ENCODE measurements at regions not wholly inside any gene's neighbourhood (a gene's known extent, or its start where the extent isn't known, plus 50 kb on each side); places are given as distances from the start of the nearest gene placed in this dataset.

GRCh38 chr6:101117393-101118135, 236.4 kb upstream of the ASCC3 start:
- TF ChIP-seq SUZ12 (IDR thresholded peaks at IDR 0.05; ENCODE audit: extremely low read depth, insufficient read depth, insufficient read length) (no peak), ZNF274 (IDR thresholded peaks at IDR 0.05; ENCODE audit: low read depth, low read length) (no peak), YY1 (IDR thresholded peaks at IDR 0.05; ENCODE audit: insufficient read depth, insufficient read length) (no peak)

Measured in NT2/D1 (cell line).